CD4-positive, alpha-beta T cell (primary cell): ENCODE measurements at regions not wholly inside any gene's neighbourhood (a gene's known extent, or its start where the extent isn't known, plus 50 kb on each side); places are given as distances from the start of the nearest gene placed in this dataset.

ENCODE experiments used
- ATAC-seq: fragments of 200-7000 bp; cut with Tn5 transposase; one replicate; pipeline ENCODE4 v1.10.0; 2022; ENCODE audit warnings: mild to moderate bottlenecking; ENCODE audit not compliant: poor library complexity
- CTCF ChIA-PET: fragments of 350-600 bp; sonication (Branson Sonifier 250); formaldehyde crosslinking; loops from one replicate; lab custom pipeline; 2021; ENCODE audit warnings: antibody characterized with exemption, inconsistent platforms; lab: Charles Lee
- POLR2A ChIA-PET: fragments of 350-600 bp; sonication (Branson Sonifier 250); formaldehyde crosslinking; loops from one replicate; lab custom pipeline; 2021; ENCODE audit warnings: antibody characterized with exemption, inconsistent platforms; lab: Charles Lee
- DNase-seq, 14 experiments: peaks; one replicate each; pipeline ENCODE4 v3.0.0-alpha.2; 2013 to 2020; ENCODE audit warnings: mixed read lengths in 2 of 14
- H3K27ac ChIP-seq, 2 donors: one replicate each; pipeline versions ENCODE4 v1.5.1 to v1.7.0; 2013; ENCODE audit warnings: low read length in 2 of 2, low read depth in 1 of 2, mild to moderate bottlenecking in 1 of 2
- H3K27me3 ChIP-seq, 2 experiments: 1 replicate in 1 of 2; 2 replicates in 1 of 2; pipeline versions ENCODE4 v1.6.1 to v1.7.0; 2013; ENCODE audit warnings: low read length in 2 of 2, control low read depth in 1 of 2, mild to moderate bottlenecking in 1 of 2, moderate library complexity in 1 of 2; ENCODE audit not compliant: insufficient read depth in 2 of 2, control insufficient read depth in 1 of 2
- H3K36me3 ChIP-seq: one replicate; pipeline ENCODE4 v1.6.1; 2013; ENCODE audit warnings: low read length, control low read depth; ENCODE audit not compliant: insufficient read depth
- H3K4me1 ChIP-seq: one replicate; pipeline ENCODE4 v1.6.1; 2013; ENCODE audit warnings: low read length, control low read depth; ENCODE audit not compliant: insufficient read depth
- H3K4me3 ChIP-seq: one replicate; pipeline ENCODE4 v1.5.1; 2013; ENCODE audit warnings: mild to moderate bottlenecking, low read length, moderate library complexity
- H3K9me3 ChIP-seq, 2 experiments: 1 replicate in 1 of 2; 2 replicates in 1 of 2; pipeline versions ENCODE4 v1.6.1 to v1.7.0; 2013; ENCODE audit warnings: low read length in 2 of 2, mild to moderate bottlenecking in 2 of 2, control low read depth in 1 of 2, moderate library complexity in 1 of 2; ENCODE audit not compliant: control insufficient read depth in 1 of 2, insufficient read depth in 1 of 2
- H3K27ac Mint-ChIP-seq: one replicate; pipeline ENCODE4 v1.8.0; 2020; ENCODE audit warnings: mixed read lengths
- H3K27me3 Mint-ChIP-seq: one replicate; pipeline ENCODE4 v1.8.0; 2021; ENCODE audit warnings: mixed read lengths
- H3K36me3 Mint-ChIP-seq: one replicate; pipeline ENCODE4 v1.8.0; 2021; ENCODE audit warnings: low read depth, mixed read lengths
- H3K4me1 Mint-ChIP-seq: one replicate; pipeline ENCODE4 v1.8.0; 2021; ENCODE audit warnings: low read depth, mixed read lengths
- H3K4me3 Mint-ChIP-seq: one replicate; pipeline ENCODE4 v1.8.0; 2020; ENCODE audit warnings: mild to moderate bottlenecking, mixed read lengths
- H3K9me3 Mint-ChIP-seq: one replicate; pipeline ENCODE4 v1.8.0; 2020; ENCODE audit warnings: mixed read lengths
- intact Hi-C, 2 experiments: fragments of 100-400 bp; cut with DNase I in 1 of 2; cut with micrococcal nuclease in 1 of 2; formaldehyde crosslinking; loops; one replicate each; pipeline versions ENCODE4 v1.15.1 to v1.9.0; 2023 to 2025; cut with DNase I, micrococcal nuclease
- TF ChIP-seq, protein P1 (sequence below): fragments of 200-600 bp; IDR thresholded peaks from one replicate; pipeline ENCODE4 v1.8.0; 2022; ENCODE audit warnings: antibody characterized with exemption, mild to moderate bottlenecking

DNA sequence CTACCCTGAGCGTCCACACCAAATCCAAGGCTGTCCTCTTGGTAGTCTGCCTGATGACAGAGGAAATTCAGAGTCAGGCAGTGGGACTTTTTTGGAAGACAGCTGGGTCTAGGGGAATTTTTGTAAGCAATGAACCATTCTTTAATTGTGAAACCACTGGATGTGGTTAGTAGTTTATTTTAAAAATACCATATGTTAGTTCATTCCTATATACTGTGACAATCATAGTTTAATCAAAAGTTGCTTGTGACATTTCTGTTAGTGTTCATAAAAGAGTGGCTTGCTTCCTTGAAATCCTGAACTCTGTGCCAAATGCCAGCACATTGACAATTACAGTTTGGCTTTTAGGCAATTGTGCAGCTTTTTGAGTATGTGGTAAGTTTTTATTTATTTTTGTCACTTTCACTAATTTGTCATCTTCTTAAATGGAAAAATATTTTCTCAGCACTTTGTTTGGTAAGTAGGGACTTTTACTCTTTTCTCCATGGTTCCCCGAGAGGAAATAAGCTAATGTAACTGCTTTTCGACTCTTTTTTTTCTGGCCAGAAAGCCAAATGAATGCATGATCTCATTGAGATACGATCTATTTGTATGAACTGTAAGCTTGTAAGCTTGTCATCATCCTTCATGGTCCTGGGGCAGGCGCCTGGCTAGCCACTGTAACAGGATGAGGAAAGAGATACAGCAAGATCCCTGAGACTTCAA is 72.6 kb upstream of the SLC4A4 start:
- H3K36me3 ChIP-seq = no peaks in the 10 kb centered on the region
- H3K27ac Mint-ChIP-seq = no peak overlapping the region
- CTCF ChIA-PET = no interaction called here

DNA sequence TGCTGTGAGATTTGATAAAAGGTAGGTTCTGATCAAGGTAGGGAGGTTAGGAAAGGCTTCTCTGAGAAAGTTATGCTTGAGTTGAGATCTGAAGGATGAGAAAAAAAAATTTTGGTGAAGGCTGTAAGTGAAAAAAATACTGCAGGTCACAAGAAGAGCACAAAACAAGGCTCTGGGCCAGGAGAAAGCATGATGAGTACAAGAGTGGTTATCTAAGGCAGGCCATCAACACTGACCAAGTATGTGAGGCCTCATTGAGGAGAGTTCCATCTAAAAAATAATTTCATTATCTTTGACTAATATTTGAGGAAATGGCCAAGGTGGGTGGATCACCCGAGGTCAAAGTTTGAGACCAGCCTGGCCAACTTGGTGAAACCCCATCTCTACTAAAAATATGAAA is 71.6 kb upstream of the SLC4A4 start:
- CTCF ChIA-PET = no interaction called here
- Mint-ChIP-seq H3K27ac (no peak overlapping the region), H3K4me3 (no peak overlapping the region), H3K36me3 (no peaks in the 10 kb centered on the region), H3K9me3 (no peaks in the 10 kb centered on the region), H3K27me3 (no peaks in the 10 kb centered on the region), H3K4me1 (no peaks in the 10 kb centered on the region)
- ATAC-seq (no peak), DNase-seq (no peak)
- Histone ChIP-seq H3K36me3 (no peaks in the 10 kb centered on the region), H3K27ac (no peak overlapping the region), H3K27me3 (no peaks in the 10 kb centered on the region), H3K9me3 (no peaks in the 10 kb centered on the region), H3K4me3 (no peak overlapping the region), H3K4me1 (no peaks in the 10 kb centered on the region)
- POLR2A ChIA-PET = no interaction called here
- intact Hi-C loops = no loop called here
- TF ChIP-seq, protein P1, sequence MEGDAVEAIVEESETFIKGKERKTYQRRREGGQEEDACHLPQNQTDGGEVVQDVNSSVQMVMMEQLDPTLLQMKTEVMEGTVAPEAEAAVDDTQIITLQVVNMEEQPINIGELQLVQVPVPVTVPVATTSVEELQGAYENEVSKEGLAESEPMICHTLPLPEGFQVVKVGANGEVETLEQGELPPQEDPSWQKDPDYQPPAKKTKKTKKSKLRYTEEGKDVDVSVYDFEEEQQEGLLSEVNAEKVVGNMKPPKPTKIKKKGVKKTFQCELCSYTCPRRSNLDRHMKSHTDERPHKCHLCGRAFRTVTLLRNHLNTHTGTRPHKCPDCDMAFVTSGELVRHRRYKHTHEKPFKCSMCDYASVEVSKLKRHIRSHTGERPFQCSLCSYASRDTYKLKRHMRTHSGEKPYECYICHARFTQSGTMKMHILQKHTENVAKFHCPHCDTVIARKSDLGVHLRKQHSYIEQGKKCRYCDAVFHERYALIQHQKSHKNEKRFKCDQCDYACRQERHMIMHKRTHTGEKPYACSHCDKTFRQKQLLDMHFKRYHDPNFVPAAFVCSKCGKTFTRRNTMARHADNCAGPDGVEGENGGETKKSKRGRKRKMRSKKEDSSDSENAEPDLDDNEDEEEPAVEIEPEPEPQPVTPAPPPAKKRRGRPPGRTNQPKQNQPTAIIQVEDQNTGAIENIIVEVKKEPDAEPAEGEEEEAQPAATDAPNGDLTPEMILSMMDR = no peak

More for the DNA sequence above, 72.6 kb upstream of the SLC4A4 start:
- Histone ChIP-seq H3K4me1 (no peaks in the 10 kb centered on the region), H3K4me3 (no peak overlapping the region), H3K27ac (no peak overlapping the region), H3K9me3 (no peaks in the 10 kb centered on the region), H3K27me3 (no peaks in the 10 kb centered on the region)
- DNase-seq = no peak
- intact Hi-C loops = no loop called here
- ATAC-seq = no peak
- Mint-ChIP-seq H3K27me3 (no peaks in the 10 kb centered on the region), H3K4me1 (peaks cover 9% of the 10 kb centered on the region), H3K36me3 (no peaks in the 10 kb centered on the region), H3K4me3 (no peak overlapping the region), H3K9me3 (no peaks in the 10 kb centered on the region)
- TF ChIP-seq, protein P1 = no peak
- POLR2A ChIA-PET = interaction anchor here (0.6 kb wide), 1 partner anchor 93 kb away, joined by 3 read pairs; no protein-coding TSS in a partner anchor

DNA sequence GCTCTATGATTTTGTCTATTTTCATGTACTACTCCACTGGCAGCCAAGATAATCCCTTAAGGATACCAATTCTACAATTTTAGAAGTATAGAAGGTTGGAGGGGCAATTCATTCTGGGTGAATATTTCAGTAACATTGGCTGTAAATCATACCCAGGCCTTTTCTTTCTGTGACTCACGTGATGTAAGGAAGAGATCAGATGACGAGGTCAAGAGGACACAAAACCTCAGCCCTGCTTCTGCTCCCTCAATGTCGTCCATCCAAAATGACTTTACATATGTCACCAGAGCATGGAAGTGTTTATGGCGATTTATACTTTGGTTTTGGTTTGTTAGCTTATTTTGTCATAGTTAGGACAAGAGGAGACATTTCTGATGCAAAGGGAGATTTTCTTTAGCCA is 70.7 kb upstream of the SLC4A4 start:
- DNase-seq = no peak
- Mint-ChIP-seq H3K4me1 (no peaks in the 10 kb centered on the region), H3K27me3 (no peaks in the 10 kb centered on the region), H3K4me3 (no peak overlapping the region), H3K27ac (no peak overlapping the region), H3K36me3 (no peaks in the 10 kb centered on the region), H3K9me3 (no peaks in the 10 kb centered on the region)
- ChIA-PET POLR2A (no interaction called here), CTCF (no interaction called here)
- Histone ChIP-seq H3K4me3 (no peak overlapping the region), H3K4me1 (no peaks in the 10 kb centered on the region), H3K36me3 (no peaks in the 10 kb centered on the region), H3K27me3 (no peaks in the 10 kb centered on the region), H3K27ac (no peak overlapping the region), H3K9me3 (no peaks in the 10 kb centered on the region)
- no peak for ATAC-seq
- intact Hi-C loops = no loop called here
- TF ChIP-seq, protein P1 = no peak
